HG02884 (cell line): ENCODE measurements at regions not wholly inside any gene's neighbourhood (a gene's known extent, or its start where the extent isn't known, plus 50 kb on each side); places are given as distances from the start of the nearest gene placed in this dataset.

Source experiments
- ATAC-seq: cut with Tn5 transposase; IDR thresholded peaks from one replicate; pipeline ENCODE4 v1.9.1; 2021; ENCODE audit warnings: mild to moderate bottlenecking, moderate library complexity; ENCODE audit not compliant: unreplicated experiment

- ATAC-seq, result no peak
Observed at GRCh38 chr4:116877069-116877468, 208.3 kb downstream of the TRAM1L1 start.

DNA sequence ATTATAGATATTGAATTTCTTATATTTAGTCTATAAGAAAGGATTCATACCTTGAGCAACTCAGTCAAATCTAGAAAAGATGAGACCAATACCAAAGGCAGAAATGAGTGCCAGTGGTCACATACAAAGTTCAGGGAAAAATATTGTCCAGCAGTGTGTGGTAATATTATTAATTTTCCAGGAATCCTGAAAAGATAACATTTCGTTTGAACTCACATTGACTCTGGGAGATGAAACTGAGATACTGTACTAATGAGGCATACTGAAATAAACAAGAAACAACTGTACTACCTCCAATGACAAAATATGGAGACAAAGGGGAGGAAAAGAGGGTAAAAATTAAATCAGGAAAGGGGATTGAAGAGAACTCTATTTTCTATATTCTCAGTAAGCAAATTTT lies 212.4 kb downstream of the TRAM1L1 start:
- no peak for ATAC-seq

- ATAC-seq, result no peak
Observed at GRCh38 chr4:116872308-116872707, 213.1 kb downstream of the TRAM1L1 start.

DNA sequence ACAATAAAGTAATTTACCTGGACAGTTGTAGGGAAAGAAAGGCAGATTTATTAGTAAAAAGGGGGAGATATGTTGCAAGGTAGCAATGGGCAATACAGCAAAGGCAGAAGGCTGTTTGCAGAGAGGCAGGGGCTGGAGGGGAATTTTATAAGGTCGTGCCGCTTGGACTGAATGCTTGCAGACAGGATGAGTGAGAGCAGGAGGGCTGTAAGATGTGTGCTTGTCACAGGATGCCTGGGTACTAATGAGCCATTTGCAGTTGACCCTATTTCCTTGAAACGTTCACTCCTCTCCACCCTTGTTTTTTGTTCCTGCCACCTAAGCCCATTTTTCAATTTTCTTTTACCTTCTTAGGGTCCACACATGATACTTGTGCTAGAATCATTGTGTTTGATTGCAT lies 214.7 kb downstream of the TRAM1L1 start:
- ATAC-seq, result no peak

DNA sequence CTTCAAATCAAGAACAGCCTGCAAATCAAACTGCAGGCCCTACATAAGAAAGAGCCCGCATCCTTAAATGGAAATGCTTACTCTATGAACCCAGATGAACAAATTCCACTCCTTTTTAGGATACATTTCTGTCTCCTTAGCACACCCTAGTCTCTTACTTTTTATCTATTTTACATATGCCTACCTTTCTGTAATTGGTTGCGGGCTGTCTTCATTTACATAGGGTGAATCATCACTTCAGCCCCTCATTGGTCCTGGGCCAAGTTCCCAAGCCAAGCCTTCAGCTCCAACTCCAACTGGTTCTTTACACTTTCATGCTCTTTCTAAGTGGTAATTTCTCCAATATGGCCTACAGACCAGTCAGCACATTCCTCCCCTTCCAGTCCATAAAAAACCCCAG lies 219.3 kb downstream of the TRAM1L1 start:
- ATAC-seq, result no peak

- no peak for ATAC-seq
Observed at GRCh38 chr4:116862592-116862991, 222.8 kb downstream of the TRAM1L1 start.

DNA sequence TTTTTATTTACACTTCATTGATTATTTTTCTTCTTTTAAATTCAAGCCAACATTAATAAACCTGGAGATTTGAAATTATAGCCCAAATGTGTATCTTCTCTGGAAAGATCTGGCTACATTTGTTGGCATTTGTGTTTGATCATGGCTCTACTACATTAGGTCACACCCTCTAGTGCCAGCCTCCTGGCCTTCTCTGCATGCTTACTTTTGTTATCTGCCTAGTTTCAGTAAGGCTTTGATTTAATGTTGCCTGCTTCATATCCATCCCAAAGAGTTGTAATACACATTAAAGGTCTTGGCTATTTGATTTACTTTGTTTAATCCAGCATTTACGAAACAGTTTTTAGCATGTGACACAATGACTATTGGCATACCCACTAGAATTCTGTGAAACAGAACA lies 224.5 kb downstream of the TRAM1L1 start:
- ATAC-seq, result no peak

GRCh38 chr4:116849620-116850019 lies 235.8 kb downstream of the TRAM1L1 start:
- ATAC-seq, result no peak

GRCh38 chr4:116847616-116848015 lies 237.8 kb downstream of the TRAM1L1 start:
- no peak for ATAC-seq

DNA sequence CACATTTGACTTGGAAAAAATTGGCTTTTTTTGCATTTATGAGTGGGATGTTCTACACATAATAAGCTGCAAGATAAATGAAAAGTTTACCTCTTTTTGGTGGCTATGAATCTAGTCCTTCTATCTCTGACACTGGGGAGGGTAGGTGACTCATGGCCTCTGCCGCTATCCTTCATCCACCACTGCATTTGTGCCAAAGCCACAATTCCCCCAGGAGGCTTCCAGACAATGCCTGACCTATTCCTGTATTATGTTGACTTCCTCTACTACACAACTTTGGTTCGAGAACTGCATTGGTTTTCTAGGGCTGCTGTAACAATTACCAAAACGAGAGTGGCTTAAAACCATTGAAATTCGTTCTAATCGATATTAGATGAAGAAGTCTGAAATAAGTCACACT lies 245.6 kb downstream of the TRAM1L1 start:
- ATAC-seq, result no peak

- ATAC-seq, result no peak
Observed at GRCh38 chr4:116838609-116839008, 246.8 kb downstream of the TRAM1L1 start.

DNA sequence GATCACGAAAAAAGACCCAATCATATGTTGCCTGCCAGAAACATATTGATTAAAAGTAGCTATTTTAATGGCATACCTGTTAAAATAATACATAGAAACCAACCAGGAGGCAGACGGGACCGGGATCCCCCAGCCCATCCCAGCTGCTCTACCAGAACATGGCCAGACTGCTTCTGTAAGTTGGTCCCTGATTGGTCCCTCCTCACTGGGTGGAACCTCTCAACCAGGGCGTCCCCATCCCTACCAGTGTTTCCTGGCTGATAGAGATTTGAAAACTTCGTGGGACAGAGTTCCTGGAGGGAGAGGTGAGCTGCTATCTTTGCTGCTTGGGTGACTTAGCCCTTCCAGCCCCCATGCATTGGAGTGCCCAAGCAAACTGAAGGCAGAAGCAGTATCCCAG lies 256.2 kb downstream of the TRAM1L1 start:
- no peak for ATAC-seq

- ATAC-seq, result no peak
Observed at GRCh38 chr4:116824172-116824571, 261.2 kb downstream of the TRAM1L1 start.

- no peak for ATAC-seq
Observed at GRCh38 chr4:116811730-116812129, 273.6 kb downstream of the TRAM1L1 start.

DNA sequence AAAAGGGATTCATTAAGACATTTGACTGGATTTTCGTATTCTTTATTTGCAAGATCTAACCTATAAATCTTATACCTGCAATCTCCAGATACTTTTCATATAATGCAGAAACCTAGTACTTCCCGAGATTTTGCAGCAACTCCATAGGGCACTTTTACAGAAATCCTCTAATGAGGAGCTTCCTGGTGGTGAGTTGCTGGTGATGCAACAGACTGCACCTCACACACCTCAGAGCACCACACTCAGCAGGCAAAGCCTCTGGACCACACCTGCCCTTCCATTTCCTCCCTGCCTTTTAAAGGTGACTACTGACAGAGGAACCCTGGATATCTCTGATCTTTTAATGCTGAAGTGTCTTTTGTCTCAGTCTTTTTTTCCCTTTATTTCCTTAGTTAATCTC lies 289.4 kb downstream of the TRAM1L1 start:
- ATAC-seq, result no peak

GRCh38 chr4:116788723-116789122 lies 296.7 kb downstream of the TRAM1L1 start:
- no peak for ATAC-seq

DNA sequence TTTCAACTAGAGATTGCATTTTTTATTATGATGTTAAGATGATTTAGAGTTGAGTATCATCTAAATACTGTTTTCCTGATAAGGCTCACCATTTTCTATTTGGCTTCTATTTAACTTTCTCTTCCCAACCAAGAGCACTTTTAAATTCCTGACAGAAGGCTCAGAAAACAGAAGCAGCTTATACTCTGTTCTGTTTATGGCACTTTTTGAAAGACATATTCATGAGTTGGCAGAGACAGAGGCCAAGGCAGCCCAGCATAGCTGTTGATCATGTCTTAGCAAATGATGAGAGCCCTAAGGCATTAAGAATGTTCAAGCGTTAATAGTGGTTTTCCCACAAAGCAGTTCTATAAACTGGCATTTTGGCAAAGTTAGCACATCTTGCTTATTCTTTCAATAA lies 330.3 kb downstream of the TRAM1L1 start:
- ATAC-seq, result no peak

GRCh38 chr4:116752027-116752426 lies 333.3 kb downstream of the TRAM1L1 start:
- ATAC-seq, result no peak

- no peak for ATAC-seq
Observed at GRCh38 chr4:116736756-116737155, 348.6 kb downstream of the TRAM1L1 start.

DNA sequence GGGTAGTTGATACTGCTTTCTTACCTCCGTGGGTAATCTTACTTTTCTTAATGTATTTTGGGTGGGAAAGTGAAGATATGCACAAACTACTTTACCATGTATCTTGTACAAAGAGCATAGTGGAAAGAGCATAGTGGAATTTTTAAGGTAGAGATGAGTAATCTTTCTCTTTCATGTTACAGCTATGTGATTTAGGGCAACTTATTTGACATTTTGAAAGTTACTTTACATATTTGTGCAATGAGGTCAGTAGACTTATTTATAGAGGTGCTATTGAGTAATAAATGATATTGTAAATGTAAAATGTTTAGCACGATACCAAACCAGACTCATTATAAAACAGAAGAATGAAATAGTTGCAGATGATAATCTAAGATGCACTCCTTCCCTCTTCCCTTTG lies 351.2 kb downstream of the TRAM1L1 start:
- no peak for ATAC-seq

- ATAC-seq, result no peak
Observed at GRCh38 chr4:116733370-116733769, 352.0 kb downstream of the TRAM1L1 start.

- ATAC-seq, result no peak
Observed at GRCh38 chr4:116726523-116726922, 358.9 kb downstream of the TRAM1L1 start.

DNA sequence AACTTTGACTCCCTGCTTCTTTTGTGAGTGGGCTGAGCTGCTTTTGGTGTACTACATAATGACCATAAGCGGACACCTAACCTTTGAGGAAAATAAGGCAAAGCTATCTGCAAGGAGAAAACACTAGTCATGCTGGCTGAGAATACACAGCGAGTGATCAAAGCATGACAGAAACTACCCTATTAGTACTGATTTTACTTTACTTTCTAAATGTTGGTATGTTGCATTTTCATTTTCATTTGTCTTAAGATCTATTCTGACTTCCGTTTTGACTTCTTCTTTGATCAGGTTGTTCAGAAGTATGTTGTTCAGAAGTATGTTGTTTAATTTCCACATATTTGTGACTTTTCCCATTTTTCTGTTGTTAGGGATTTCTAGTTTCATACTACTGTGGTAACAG lies 361.1 kb downstream of the TRAM1L1 start:
- ATAC-seq, result peak; percentile 78

GRCh38 chr4:116705466-116705865 lies 379.9 kb downstream of the TRAM1L1 start:
- ATAC-seq, result no peak
